SU-DHL-6 (cell line): ENCODE measurements at regions not wholly inside any gene's neighbourhood (a gene's known extent, or its start where the extent isn't known, plus 50 kb on each side); places are given as distances from the start of the nearest gene placed in this dataset.

Experiments used
- H2AFZ ChIP-seq: fragments of 200-600 bp; sonication (generic); 2 replicates; pipeline ENCODE4 v1.6.1; 2014; ENCODE audit warnings: low read depth, mild to moderate bottlenecking, moderate library complexity, mixed read lengths, antibody characterized with exemption, low read length; ENCODE audit not compliant: severe bottlenecking
- H3F3A ChIP-seq: fragments of 200-600 bp; shearing (Covaris generic); 2 replicates; pipeline ENCODE4 v1.6.0; 2016; ENCODE audit warnings: antibody characterized with exemption, mild to moderate bottlenecking; ENCODE audit not compliant: insufficient read depth
- H3K27ac ChIP-seq: fragments of 200-600 bp; sonication (generic); 2 replicates; pipeline ENCODE4 v1.5.1; 2016; ENCODE audit warnings: low read depth, mild to moderate bottlenecking, low read length, moderate library complexity, mixed read lengths
- H3K27me3 ChIP-seq: fragments of 200-600 bp; sonication (generic), shearing (Covaris generic); 2 replicates; pipeline ENCODE4 v1.6.0; 2014; ENCODE audit warnings: mild to moderate bottlenecking, low read length
- H3K36me3 ChIP-seq: fragments of 200-600 bp; sonication (generic); 2 replicates; pipeline ENCODE4 v1.6.1; 2014; ENCODE audit warnings: mild to moderate bottlenecking, low read length, mixed read lengths
- H3K4me2 ChIP-seq: fragments of 300-600, 200-600 bp; shearing (Covaris generic), sonication (generic); 2 replicates; pipeline ENCODE4 v1.6.0; 2014; ENCODE audit warnings: low read length, low read depth, mild to moderate bottlenecking; ENCODE audit not compliant: poor library complexity, severe bottlenecking
- H3K4me3 ChIP-seq: fragments of 200-600 bp; sonication (generic); 2 replicates; pipeline ENCODE4 v1.5.1; 2014; ENCODE audit warnings: antibody characterized with exemption, low read length, mild to moderate bottlenecking, mixed read lengths; ENCODE audit not compliant: insufficient read depth, poor library complexity, severe bottlenecking
- H3K79me2 ChIP-seq: fragments of 200-600 bp; sonication (generic); 2 replicates; pipeline ENCODE4 v1.6.1; 2014; ENCODE audit warnings: mild to moderate bottlenecking, low read length, moderate library complexity; ENCODE audit not compliant: insufficient read depth
- H3K9ac ChIP-seq: fragments of 200-600 bp; sonication (generic); 2 replicates; pipeline ENCODE4 v1.7.0; 2014; ENCODE audit warnings: mild to moderate bottlenecking, low read length
- H3K9me2 ChIP-seq: fragments of 200-600 bp; sonication (generic); replicated peaks from 2 replicates; pipeline ENCODE4 v1.6.1; 2014; ENCODE audit warnings: low read length; ENCODE audit not compliant: insufficient read depth
- H3K9me3 ChIP-seq: fragments of 200-600 bp; sonication (generic); 2 replicates; pipeline ENCODE4 v1.6.1; 2014; ENCODE audit warnings: low read length, mixed read lengths; ENCODE audit not compliant: insufficient read depth
- H4K20me1 ChIP-seq: fragments of 200-600 bp; sonication (generic); 2 replicates; pipeline ENCODE4 v1.6.1; 2014; ENCODE audit warnings: low read depth, mild to moderate bottlenecking, antibody characterized with exemption, low read length, moderate library complexity, mixed read lengths
- CTCF ChIP-seq: fragments of 200-600 bp; sonication (generic); IDR thresholded peaks from one replicate; pipeline ENCODE4 v1.5.1; 2017; ENCODE audit warnings: antibody characterized with exemption, mild to moderate bottlenecking, low read length, moderate library complexity; ENCODE audit not compliant: insufficient read depth, poor library complexity, severe bottlenecking
- EZH2phosphoT487 ChIP-seq: fragments of 200-600 bp; sonication (generic), shearing (Covaris generic); conservative IDR thresholded peaks from 2 replicates; pipeline ENCODE4 v1.6.1; 2018; ENCODE audit warnings: mild to moderate bottlenecking, antibody characterized with exemption, low read length, moderate library complexity, mixed read lengths

- no peaks in the 10 kb centered on the region for H3K9me2 ChIP-seq
- no peak for TF ChIP-seq EZH2phosphoT487
- TF ChIP-seq CTCF = no peak
- no peaks in the 10 kb centered on the region for H3K79me2 ChIP-seq
- no peak overlapping the region for H3K4me3 ChIP-seq
- H3K9ac ChIP-seq = no peak overlapping the region
- no peaks in the 10 kb centered on the region for H3F3A ChIP-seq
- no peaks in the 10 kb centered on the region for H3K27me3 ChIP-seq
- no peak overlapping the region for H3K4me2 ChIP-seq
- no peaks in the 10 kb centered on the region for H4K20me1 ChIP-seq
- H3K9me3 ChIP-seq = no peaks in the 10 kb centered on the region
- H3K36me3 ChIP-seq = no peaks in the 10 kb centered on the region
- H3K27ac ChIP-seq = no peak overlapping the region
- no peak overlapping the region for H2AFZ ChIP-seq
Measured at GRCh38 chr6:37580176-37580955, 80.7 kb upstream of the CCDC167 start.

- Histone ChIP-seq H3K9me2 (no peaks in the 10 kb centered on the region), H3K9ac (no peak overlapping the region), H3K27me3 (no peaks in the 10 kb centered on the region), H3K4me3 (no peak overlapping the region), H3K36me3 (no peaks in the 10 kb centered on the region), H3K4me2 (no peak overlapping the region), H2AFZ (no peak overlapping the region), H3K27ac (no peak overlapping the region), H3K79me2 (no peaks in the 10 kb centered on the region), H4K20me1 (no peaks in the 10 kb centered on the region), H3K9me3 (no peaks in the 10 kb centered on the region), H3F3A (no peaks in the 10 kb centered on the region)
- TF ChIP-seq EZH2phosphoT487 = no peak
- TF ChIP-seq CTCF = no peak
Measured at GRCh38 chr6:37579444-37580067, 79.9 kb upstream of the CCDC167 start.

- Histone ChIP-seq H4K20me1 (no peaks in the 10 kb centered on the region), H3K9me3 (no peaks in the 10 kb centered on the region), H3K4me2 (no peak overlapping the region), H3K36me3 (no peaks in the 10 kb centered on the region), H3F3A (no peaks in the 10 kb centered on the region), H3K27ac (no peak overlapping the region), H3K9ac (no peak overlapping the region), H3K4me3 (no peak overlapping the region), H3K27me3 (no peaks in the 10 kb centered on the region), H3K9me2 (no peaks in the 10 kb centered on the region), H3K79me2 (no peaks in the 10 kb centered on the region), H2AFZ (no peak overlapping the region)
- TF ChIP-seq EZH2phosphoT487 (no peak), CTCF (no peak)
Measured at GRCh38 chr6:37578104-37578503, 78.4 kb upstream of the CCDC167 start.
